Vagina (tissue), 2 donors: ENCODE measurements at regions not wholly inside any gene's neighbourhood (a gene's known extent, or its start where the extent isn't known, plus 50 kb on each side); places are given as distances from the start of the nearest gene placed in this dataset.

Source experiments
- DNase-seq, 2 donors: peaks; one replicate each; pipeline ENCODE4 v3.0.0-alpha.2; 2017; ENCODE audit errors: extremely low spot score in 2 of 2
- H3K27ac ChIP-seq: fragments of 200-600 bp; sonication (generic); one replicate; pipeline ENCODE4 v1.5.1; 2019
- H3K27me3 ChIP-seq: fragments of 200-600 bp; sonication (generic); one replicate; pipeline ENCODE4 v1.5.1; 2019
- H3K36me3 ChIP-seq, 2 donors: fragments of 200-600 bp; sonication (generic); one replicate each; pipeline ENCODE4 v1.5.1; 2017 to 2019
- H3K4me1 ChIP-seq: fragments of 200-600 bp; sonication (generic); one replicate; pipeline ENCODE4 v1.5.1; 2019
- H3K4me3 ChIP-seq, 2 donors: fragments of 200-600 bp; sonication (generic); 1 replicate in 1 of 2; 2 replicates in 1 of 2; pipeline ENCODE4 v1.5.1; 2016 to 2019
- H3K9me3 ChIP-seq: fragments of 200-600 bp; sonication (generic); one replicate; pipeline ENCODE4 v1.5.1; 2019
- CTCF ChIP-seq, 3 experiments: fragments of 450-650 bp in 2 of 3; fragments of 200-600 bp in 1 of 3; sonication (generic) in 1 of 3; IDR thresholded peaks; one replicate each; pipeline ENCODE4 v1.5.1; 2017 to 2019; ENCODE audit warnings: antibody characterized with exemption in 3 of 3, mild to moderate bottlenecking in 2 of 3, moderate library complexity in 2 of 3
- POLR2A ChIP-seq, 2 donors: fragments of 450-650 bp; IDR thresholded peaks; one replicate each; pipeline ENCODE4 v1.6.1; 2017; ENCODE audit warnings: antibody characterized with exemption in 2 of 2, mild to moderate bottlenecking in 2 of 2, moderate library complexity in 2 of 2
- POLR2AphosphoS5 ChIP-seq, 2 donors: sonication (generic); formaldehyde crosslinking; IDR thresholded peaks; one replicate each; pipeline ENCODE4 v1.9.0; 2017; ENCODE audit warnings: antibody characterized with exemption in 2 of 2, mild to moderate bottlenecking in 2 of 2, low read depth in 1 of 2; ENCODE audit not compliant: insufficient read depth in 1 of 2
- intact Hi-C: fragments of 100-400 bp; cut with DNase I; formaldehyde crosslinking; loops from one replicate; pipeline ENCODE4 v1.15.1; 2023

- intact Hi-C loops = no loop called here
- peak; percentile 70 to 88 for DNase-seq
- TF ChIP-seq POLR2AphosphoS5 (IDR thresholded peaks at IDR 0.05; ENCODE audit: insufficient read depth in 1 of 2, low read depth in 1 of 2) = no peak
- TF ChIP-seq CTCF (IDR thresholded peaks at IDR 0.05) = no peak
- TF ChIP-seq POLR2A (IDR thresholded peaks at IDR 0.05) = no peak
- H3K9me3 ChIP-seq = no peaks in the 10 kb centered on the region
- no peak overlapping the region for H3K4me3 ChIP-seq
- H3K27me3 ChIP-seq = no peaks in the 10 kb centered on the region
- no peaks in the 10 kb centered on the region for H3K36me3 ChIP-seq
- no peak overlapping the region for H3K27ac ChIP-seq
- peaks cover 12% of the 10 kb centered on the region for H3K4me1 ChIP-seq
Observed at GRCh38 chr6:170187669-170188566, 103.0 kb downstream of the DLL1 start.

DNA sequence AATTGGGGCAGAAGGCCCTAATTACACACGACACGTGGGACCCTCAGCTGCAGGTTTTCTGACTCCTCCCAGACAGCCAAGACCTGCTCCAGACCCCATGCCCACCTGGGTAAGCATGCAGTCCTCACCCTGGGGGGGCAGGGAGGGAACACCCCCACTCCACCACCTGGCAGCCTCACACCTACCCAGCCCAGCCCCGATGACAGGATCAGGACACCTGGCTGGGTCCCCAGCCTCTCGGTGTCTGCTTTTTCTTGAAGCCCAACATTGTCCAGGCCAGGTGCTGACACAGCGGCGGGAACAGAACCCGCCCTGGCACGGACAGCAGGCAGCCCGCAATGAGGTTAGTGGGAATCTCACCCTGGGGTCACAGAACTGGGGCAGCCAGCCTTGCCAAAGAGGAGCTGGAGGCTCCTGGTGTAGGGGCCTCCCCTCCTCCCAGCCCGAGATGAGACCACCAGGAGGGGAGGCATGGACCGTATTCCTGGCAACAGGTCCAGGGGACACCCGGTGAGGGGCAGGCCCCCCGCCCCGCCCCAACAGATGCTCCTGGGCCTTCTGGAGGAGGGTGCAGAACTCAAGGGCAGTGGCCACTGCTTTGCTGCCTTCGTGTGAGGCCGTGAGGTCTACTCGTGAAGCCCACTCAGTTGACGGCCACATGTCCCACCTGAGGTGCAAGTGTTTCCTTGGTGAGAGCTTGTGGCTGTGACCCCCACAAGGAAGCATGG lies 103.8 kb downstream of the DLL1 start:
- intact Hi-C loops = no loop called here
- H3K27ac ChIP-seq = no peak overlapping the region
- no peaks in the 10 kb centered on the region for H3K9me3 ChIP-seq
- DNase-seq = peak; percentile 83 to 93
- peaks cover 12% of the 10 kb centered on the region for H3K4me1 ChIP-seq
- TF ChIP-seq POLR2A (IDR thresholded peaks at IDR 0.05) = no peak
- TF ChIP-seq POLR2AphosphoS5 (IDR thresholded peaks at IDR 0.05; ENCODE audit: insufficient read depth in 1 of 2, low read depth in 1 of 2) = no peak
- no peak for TF ChIP-seq CTCF (IDR thresholded peaks at IDR 0.05)
- H3K4me3 ChIP-seq = no peak overlapping the region
- H3K27me3 ChIP-seq = no peaks in the 10 kb centered on the region
- no peaks in the 10 kb centered on the region for H3K36me3 ChIP-seq

- Histone ChIP-seq H3K4me1 (peaks cover 12% of the 10 kb centered on the region), H3K4me3 (no peak overlapping the region), H3K36me3 (no peaks in the 10 kb centered on the region), H3K27ac (no peak overlapping the region), H3K27me3 (no peaks in the 10 kb centered on the region), H3K9me3 (no peaks in the 10 kb centered on the region)
- no peak for TF ChIP-seq POLR2A (IDR thresholded peaks at IDR 0.05)
- no peak for TF ChIP-seq CTCF (IDR thresholded peaks at IDR 0.05)
- no peak for TF ChIP-seq POLR2AphosphoS5 (IDR thresholded peaks at IDR 0.05; ENCODE audit: insufficient read depth in 1 of 2, low read depth in 1 of 2)
- intact Hi-C loops = no loop called here
- DNase-seq = peak; percentile 79 to 88
Observed at GRCh38 chr6:170186006-170186935, 104.6 kb downstream of the DLL1 start.

- no peak overlapping the region for H3K27ac ChIP-seq
- H3K4me1 ChIP-seq = peaks cover 12% of the 10 kb centered on the region
- H3K36me3 ChIP-seq = no peaks in the 10 kb centered on the region
- intact Hi-C loops = no loop called here
- H3K9me3 ChIP-seq = no peaks in the 10 kb centered on the region
- H3K4me3 ChIP-seq = no peak overlapping the region
- DNase-seq = peak; percentile 25 to 84
- H3K27me3 ChIP-seq = no peaks in the 10 kb centered on the region
- no peak for TF ChIP-seq POLR2AphosphoS5 (IDR thresholded peaks at IDR 0.05; ENCODE audit: insufficient read depth in 1 of 2, low read depth in 1 of 2)
- TF ChIP-seq POLR2A (IDR thresholded peaks at IDR 0.05) = no peak
Observed at GRCh38 chr6:170185175-170185978, 105.5 kb downstream of the DLL1 start.
